Mesodermal cell (in vitro differentiated cells): ENCODE measurements at regions not wholly inside any gene's neighbourhood (a gene's known extent, or its start where the extent isn't known, plus 50 kb on each side); places are given as distances from the start of the nearest gene placed in this dataset.

Experiments used
- H3K27ac ChIP-seq: 2 replicates; pipeline ENCODE4 v1.7.0; 2013; ENCODE audit warnings: mild to moderate bottlenecking, low read depth, low read length, moderate library complexity; ENCODE audit not compliant: severe bottlenecking
- H3K36me3 ChIP-seq: 2 replicates; pipeline ENCODE4 v1.7.1; 2013; ENCODE audit warnings: mild to moderate bottlenecking, low read length, moderate library complexity; ENCODE audit not compliant: control insufficient read depth, insufficient read depth
- H3K4me1 ChIP-seq: one replicate; pipeline ENCODE4 v1.7.1; 2013; ENCODE audit warnings: mild to moderate bottlenecking, low read length; ENCODE audit not compliant: insufficient read depth, control insufficient read depth, poor library complexity, severe bottlenecking
- H3K4me3 ChIP-seq: 2 replicates; pipeline ENCODE4 v1.7.0; 2013; ENCODE audit warnings: low read length, control low read depth, mild to moderate bottlenecking; ENCODE audit not compliant: insufficient read depth, poor library complexity, severe bottlenecking; ENCODE audit errors: extremely low read depth
- H3K9me3 ChIP-seq: 2 replicates; pipeline ENCODE4 v1.7.1; 2013; ENCODE audit warnings: mild to moderate bottlenecking, low read length, moderate library complexity; ENCODE audit not compliant: control insufficient read depth
- WGBS, 2 experiments: methylation state at CpG; one replicate each; pipeline ENCODE4 v1.1.5; 2013; ENCODE audit warnings: missing lambda C conversion rate in 2 of 2; ENCODE audit not compliant: insufficient coverage in 2 of 2; 5-methylcytosine and 5-hydroxymethylcytosine counted together

- Histone ChIP-seq H3K36me3 (no peaks in the 10 kb centered on the region), H3K9me3 (no peaks in the 10 kb centered on the region), H3K4me3 (no peak overlapping the region), H3K4me1 (no peaks in the 10 kb centered on the region), H3K27ac (no peak overlapping the region)
- 86 to 100% methylated on average over 1 of the region's 1 CpG for WGBS, 2 experiments
Observed at GRCh38 chr7:80347173-80347572, 164.7 kb downstream of the GNAT3 start.

GRCh38 chr7:80346704-80347103, 165.2 kb downstream of the GNAT3 start:
- H3K4me1 ChIP-seq, result no peaks in the 10 kb centered on the region
- WGBS, 2 experiments, result 90% methylated on average over 2 to 3 of the region's 3 CpGs
- no peaks in the 10 kb centered on the region for H3K9me3 ChIP-seq
- no peak overlapping the region for H3K27ac ChIP-seq
- H3K4me3 ChIP-seq, result no peak overlapping the region
- H3K36me3 ChIP-seq, result no peaks in the 10 kb centered on the region

GRCh38 chr7:80335511-80336231, 176.2 kb downstream of the GNAT3 start:
- Histone ChIP-seq H3K27ac (no peak overlapping the region), H3K36me3 (no peaks in the 10 kb centered on the region), H3K9me3 (no peaks in the 10 kb centered on the region), H3K4me3 (no peak overlapping the region), H3K4me1 (no peaks in the 10 kb centered on the region)
- WGBS, 2 experiments, result 88 to 89% methylated on average over 4 to 5 of the region's 7 CpGs

- no peaks in the 10 kb centered on the region for H3K4me1 ChIP-seq
- H3K27ac ChIP-seq, result no peak overlapping the region
- H3K4me3 ChIP-seq, result no peak overlapping the region
- no peaks in the 10 kb centered on the region for H3K36me3 ChIP-seq
- no peaks in the 10 kb centered on the region for H3K9me3 ChIP-seq
Observed at GRCh38 chr7:80334908-80335307, 177.0 kb downstream of the GNAT3 start.

- WGBS, 2 experiments, result no CpG with 5 or more reads among the region's 1 CpG
- H3K36me3 ChIP-seq, result no peaks in the 10 kb centered on the region
- no peak overlapping the region for H3K27ac ChIP-seq
- H3K4me3 ChIP-seq, result no peak overlapping the region
- H3K4me1 ChIP-seq, result no peaks in the 10 kb centered on the region
- H3K9me3 ChIP-seq, result no peaks in the 10 kb centered on the region
Observed at GRCh38 chr7:80334196-80334595, 177.7 kb downstream of the GNAT3 start.

- 88 to 100% methylated on average over 1 of the region's 1 CpG for WGBS, 2 experiments
- H3K4me3 ChIP-seq, result no peak overlapping the region
- H3K36me3 ChIP-seq, result no peaks in the 10 kb centered on the region
- H3K9me3 ChIP-seq, result no peaks in the 10 kb centered on the region
- H3K27ac ChIP-seq, result no peak overlapping the region
- H3K4me1 ChIP-seq, result no peaks in the 10 kb centered on the region
Observed at GRCh38 chr7:80333040-80333439, 178.8 kb downstream of the GNAT3 start.

- no peaks in the 10 kb centered on the region for H3K4me1 ChIP-seq
- H3K36me3 ChIP-seq, result no peaks in the 10 kb centered on the region
- H3K27ac ChIP-seq, result no peak overlapping the region
- no peak overlapping the region for H3K4me3 ChIP-seq
- H3K9me3 ChIP-seq, result no peaks in the 10 kb centered on the region
Observed at GRCh38 chr7:80330434-80330833, 181.4 kb downstream of the GNAT3 start.

GRCh38 chr7:80324032-80324431, 187.8 kb downstream of the GNAT3 start:
- H3K27ac ChIP-seq, result no peak overlapping the region
- 89 to 100% methylated on average over 2 to 3 of the region's 3 CpGs for WGBS, 2 experiments
- no peaks in the 10 kb centered on the region for H3K4me1 ChIP-seq
- no peak overlapping the region for H3K4me3 ChIP-seq
- H3K9me3 ChIP-seq, result no peaks in the 10 kb centered on the region
- H3K36me3 ChIP-seq, result no peaks in the 10 kb centered on the region

- no peak overlapping the region for H3K27ac ChIP-seq
- H3K36me3 ChIP-seq, result no peaks in the 10 kb centered on the region
- H3K4me3 ChIP-seq, result no peak overlapping the region
- WGBS, 2 experiments, result 93% methylated on average over 2 of the region's 2 CpGs; no CpG with 5 or more reads in 1 of the 2 experiments
- H3K4me1 ChIP-seq, result peaks cover 3% of the 10 kb centered on the region
- H3K9me3 ChIP-seq, result no peaks in the 10 kb centered on the region
Observed at GRCh38 chr7:80319461-80319860, 184.8 kb downstream of the GNAI1 start.

GRCh38 chr7:80318081-80318480, 183.4 kb downstream of the GNAI1 start:
- Histone ChIP-seq H3K27ac (no peak overlapping the region), H3K4me1 (peaks cover 3% of the 10 kb centered on the region), H3K4me3 (no peak overlapping the region), H3K36me3 (no peaks in the 10 kb centered on the region), H3K9me3 (no peaks in the 10 kb centered on the region)
- 75 to 95% methylated on average over 2 to 3 of the region's 3 CpGs for WGBS, 2 experiments

GRCh38 chr7:80316811-80317210, 182.2 kb downstream of the GNAI1 start:
- no peak overlapping the region for H3K4me3 ChIP-seq
- H3K4me1 ChIP-seq, result peaks cover 3% of the 10 kb centered on the region
- WGBS, 2 experiments, result no CpG with 5 or more reads among the region's 2 CpGs
- no peaks in the 10 kb centered on the region for H3K36me3 ChIP-seq
- H3K27ac ChIP-seq, result no peak overlapping the region
- no peaks in the 10 kb centered on the region for H3K9me3 ChIP-seq
